PC-3 (cell line): ENCODE measurements at regions not wholly inside any gene's neighbourhood (a gene's known extent, or its start where the extent isn't known, plus 50 kb on each side); places are given as distances from the start of the nearest gene placed in this dataset.

ENCODE experiments used
- CTCF ChIP-seq: fragments of 300-600 bp; sonication (generic); conservative IDR thresholded peaks from 2 replicates; pipeline ENCODE4 v1.5.1; 2017; ENCODE audit warnings: antibody characterized with exemption, low read depth, mild to moderate bottlenecking, low read length
- EZH2 ChIP-seq: fragments of 300-600 bp; sonication (generic); IDR thresholded peaks from one replicate; pipeline ENCODE4 v1.6.1; 2017; ENCODE audit warnings: antibody characterized with exemption, mild to moderate bottlenecking, low read length; ENCODE audit not compliant: unreplicated experiment
- EZH2phosphoT487 ChIP-seq: fragments of 300-600 bp; sonication (generic); IDR thresholded peaks from 2 replicates; pipeline ENCODE4 v1.6.1; 2018; ENCODE audit warnings: mild to moderate bottlenecking, antibody characterized with exemption, low read length, borderline replicate concordance

DNA sequence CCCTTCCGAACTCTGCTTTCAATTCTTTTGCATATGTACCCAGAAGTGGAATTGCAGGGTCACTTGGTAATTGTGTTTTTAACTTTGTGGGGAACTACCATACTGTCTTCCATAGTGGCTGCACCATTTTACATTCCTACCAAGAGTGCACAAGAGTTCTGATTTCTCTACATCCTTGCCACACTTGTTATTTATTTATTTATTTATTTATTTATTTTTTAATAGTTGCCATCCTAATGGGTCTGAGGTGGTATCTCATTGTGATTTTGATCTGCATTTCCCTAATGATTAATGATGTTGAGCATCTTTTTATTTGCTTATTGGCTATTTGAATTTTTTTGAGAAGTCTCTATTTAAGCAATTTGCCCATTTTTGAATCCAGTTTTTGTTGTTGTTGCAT lies 422.4 kb downstream of the PTPRU start:
- TF ChIP-seq CTCF, result no peak
- no peak for TF ChIP-seq EZH2phosphoT487
- TF ChIP-seq EZH2, result no peak
